A204.1 (cell line): ENCODE measurements at regions not wholly inside any gene's neighbourhood (a gene's known extent, or its start where the extent isn't known, plus 50 kb on each side); places are given as distances from the start of the nearest gene placed in this dataset.

Experiments
- FAIRE-seq: peaks from 2 replicates; lab custom pipeline; 2012; peaks lifted over from hg19 to GRCh38; lab: Jason Lieb, UNC

DNA sequence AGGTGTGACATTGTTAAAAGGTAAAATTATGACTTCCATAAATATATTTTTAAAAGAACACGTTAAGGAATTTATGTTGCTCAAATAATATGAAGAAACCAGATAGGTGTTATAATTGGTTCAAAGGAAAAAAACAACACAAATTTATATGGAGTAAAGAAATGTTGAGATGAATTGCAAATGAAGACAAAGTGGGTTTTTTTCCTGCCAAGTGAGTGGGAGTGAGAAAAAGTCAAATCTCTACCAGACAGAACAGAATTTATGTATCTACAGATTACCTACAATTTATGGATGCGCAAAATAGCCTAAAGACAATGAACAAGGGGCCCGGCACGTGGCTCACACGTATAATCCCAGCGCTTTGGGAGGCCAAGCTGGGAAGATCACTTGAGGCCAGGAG is 159.7 kb upstream of the SLC1A4 start:
- no peak for FAIRE-seq

DNA sequence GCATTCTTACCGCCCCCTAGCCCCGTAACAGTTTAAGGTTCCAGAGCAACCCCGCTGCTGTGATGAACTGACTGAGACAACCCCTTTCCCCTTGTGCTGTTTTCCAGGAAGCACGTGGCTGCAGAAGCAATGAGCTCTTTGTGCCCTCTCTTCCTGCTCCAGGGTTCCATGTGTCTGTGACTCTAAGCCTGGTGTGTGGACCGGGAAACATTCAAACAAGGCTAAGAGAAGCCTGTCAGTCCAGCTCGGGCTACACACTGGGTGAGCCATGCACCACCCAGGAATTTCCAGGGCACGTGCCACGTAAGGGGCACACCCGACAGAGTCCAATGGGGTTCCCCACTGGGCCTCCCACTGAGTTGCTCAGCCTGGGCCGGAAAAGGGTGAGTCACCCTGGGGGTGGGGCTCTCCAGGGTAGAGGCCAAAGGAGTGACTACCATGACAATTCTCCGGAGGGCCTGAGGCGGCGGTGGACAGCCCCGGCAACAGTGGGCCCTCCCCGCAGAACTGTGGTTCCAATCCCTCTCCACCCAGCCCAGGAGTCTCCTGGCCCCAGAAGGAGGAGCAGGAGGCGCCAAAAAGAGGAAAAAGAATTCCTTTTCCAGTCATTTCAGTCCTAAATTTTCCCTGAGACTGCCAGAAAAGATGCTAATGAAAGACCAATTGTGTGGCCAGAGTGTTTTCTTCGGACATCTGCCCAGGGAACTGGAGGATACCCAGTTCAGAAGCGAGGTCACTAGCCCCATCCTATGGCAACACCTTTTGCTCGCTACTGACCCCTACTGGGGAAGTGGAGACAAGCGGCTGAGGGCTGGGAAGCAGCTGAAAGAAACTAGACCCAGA is 157.8 kb upstream of the SLC1A4 start:
- no peak for FAIRE-seq

DNA sequence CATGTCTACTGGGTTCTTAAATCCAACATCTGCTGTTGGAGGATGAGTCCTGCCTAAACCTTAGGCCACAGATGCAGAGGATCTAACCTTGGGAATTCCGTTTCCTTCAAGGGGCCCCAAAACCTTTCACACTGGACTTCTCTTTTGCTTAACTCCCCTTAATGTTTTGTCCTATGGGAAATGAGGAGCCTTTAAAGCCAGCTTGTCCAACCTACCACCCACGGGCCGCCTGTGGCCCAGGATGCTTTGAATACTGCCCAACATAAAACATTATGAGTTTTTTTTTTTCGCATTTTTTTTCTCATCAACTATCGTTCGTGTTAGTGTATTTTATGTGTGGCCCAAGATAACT is 157.2 kb upstream of the SLC1A4 start:
- FAIRE-seq, result no peak

DNA sequence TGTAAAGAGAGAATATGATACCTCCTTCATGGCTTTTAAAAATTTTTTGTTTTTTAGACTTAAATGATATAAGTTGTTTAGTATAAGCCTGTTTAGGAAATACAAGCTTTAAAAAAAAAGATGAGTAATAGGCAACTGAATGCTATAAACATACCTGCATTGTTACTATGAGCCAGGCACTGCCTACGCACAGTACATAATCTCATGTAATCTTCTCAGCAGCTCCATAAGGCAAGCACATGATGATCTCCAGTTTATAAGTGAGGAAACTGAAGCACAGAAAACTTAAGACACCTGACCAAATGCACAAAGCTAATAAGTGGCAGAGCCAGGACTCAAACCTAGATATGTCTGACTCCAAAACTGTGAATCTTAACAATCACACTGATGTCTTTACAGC is 156.3 kb upstream of the SLC1A4 start:
- FAIRE-seq, result no peak

DNA sequence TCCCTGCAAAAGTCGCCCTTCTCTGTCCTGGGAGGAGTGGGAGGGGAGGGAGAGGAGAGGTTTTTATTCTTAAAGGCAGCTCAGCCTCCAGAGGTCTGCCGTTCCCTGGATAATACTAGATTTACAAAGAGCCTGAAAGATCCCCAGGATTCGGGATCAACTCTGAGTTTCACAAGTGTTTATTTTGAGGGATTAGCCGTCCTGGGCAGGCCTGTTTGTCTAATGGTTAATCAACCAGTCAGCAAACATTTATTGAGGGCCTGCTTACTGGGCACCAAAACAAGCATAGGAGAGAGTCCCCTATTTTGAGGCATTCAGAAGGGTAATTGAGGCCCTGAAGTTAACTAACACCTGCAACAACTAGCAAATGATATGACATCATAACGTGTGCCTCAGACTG is 152.6 kb upstream of the SLC1A4 start:
- no peak for FAIRE-seq

DNA sequence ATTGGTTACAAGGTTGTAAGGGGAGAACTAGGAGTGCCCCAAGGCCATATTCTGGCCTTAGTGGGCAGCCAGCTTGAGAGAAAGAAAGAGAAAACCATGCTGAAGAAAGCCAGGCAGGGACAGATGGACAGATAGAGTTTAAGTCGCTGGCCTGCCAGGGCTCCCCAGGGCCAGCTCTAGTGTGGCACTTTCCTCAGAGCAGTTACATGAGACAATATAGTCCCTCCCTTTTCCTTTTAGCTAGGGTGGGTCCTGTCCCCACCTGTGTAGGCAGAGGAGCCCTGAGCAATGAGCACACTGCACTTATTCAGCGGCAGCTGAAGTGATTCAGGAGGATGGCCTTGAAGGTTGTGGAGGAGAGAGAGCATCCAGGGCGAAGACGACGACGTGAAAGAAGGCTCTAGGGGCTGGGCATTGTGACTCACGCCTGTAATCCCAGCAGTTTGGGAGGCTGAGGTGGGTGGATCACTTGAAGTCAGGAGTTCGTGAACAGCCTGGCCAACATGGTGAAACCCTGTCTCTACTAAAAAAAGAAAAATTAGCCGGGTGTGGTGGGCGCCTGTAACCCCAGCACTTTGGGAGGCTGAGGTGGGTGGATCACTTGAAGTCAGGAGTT is 152.0 kb upstream of the SLC1A4 start:
- FAIRE-seq, result no peak

DNA sequence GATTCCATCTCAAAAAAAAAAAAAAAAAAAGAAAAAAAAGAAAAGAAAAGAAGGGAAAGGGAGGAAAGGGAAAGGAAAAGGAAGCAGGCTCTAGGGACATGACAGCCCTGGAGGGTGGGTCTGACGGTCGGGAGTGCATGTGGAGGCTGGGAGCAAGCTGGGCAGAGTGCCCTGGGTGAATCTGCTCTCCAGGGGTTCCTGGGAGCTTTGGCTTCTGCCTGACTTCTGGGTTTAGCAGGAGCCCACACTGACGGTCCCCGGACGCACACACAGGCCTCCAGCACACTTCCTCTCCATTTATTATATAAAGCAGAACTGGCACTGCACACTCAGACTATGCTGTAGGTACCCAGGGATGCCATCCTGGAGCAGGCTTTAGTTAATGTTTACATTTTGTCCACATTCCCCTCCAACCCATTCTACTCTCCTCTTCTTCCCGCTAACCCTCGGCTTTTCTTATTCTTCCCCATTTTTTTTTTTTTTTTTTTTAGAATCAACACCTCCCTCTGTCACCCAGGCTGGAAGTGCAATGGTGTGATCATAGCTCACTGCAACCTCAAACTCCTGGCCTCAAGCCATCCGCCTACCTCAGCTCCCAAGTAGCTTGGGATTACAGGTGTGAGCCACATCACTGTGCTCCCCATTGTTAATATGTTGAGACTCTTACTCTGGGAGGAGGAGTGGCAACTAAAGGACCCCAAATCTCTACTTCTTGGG is 151.1 kb upstream of the SLC1A4 start:
- FAIRE-seq, result no peak

DNA sequence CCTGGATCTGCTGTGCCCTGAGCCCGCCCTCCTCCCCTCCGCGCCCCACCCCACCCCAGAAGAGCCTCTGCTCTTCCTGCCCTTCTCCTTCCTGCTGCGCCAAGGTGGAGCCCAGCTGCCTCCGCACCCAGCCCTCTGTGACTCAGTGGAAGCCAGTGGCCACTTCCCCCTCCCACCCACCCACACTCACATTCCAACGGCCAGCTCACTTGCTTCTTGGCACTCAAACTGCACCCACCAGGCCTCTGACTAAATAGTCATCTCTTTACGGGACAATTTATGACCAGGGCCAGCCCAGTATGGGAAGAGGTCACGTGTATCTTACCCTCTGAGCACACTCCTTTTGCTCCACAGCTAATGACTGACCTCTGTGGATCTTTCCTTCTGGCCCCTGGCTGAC is 150.4 kb upstream of the SLC1A4 start:
- FAIRE-seq, result no peak

DNA sequence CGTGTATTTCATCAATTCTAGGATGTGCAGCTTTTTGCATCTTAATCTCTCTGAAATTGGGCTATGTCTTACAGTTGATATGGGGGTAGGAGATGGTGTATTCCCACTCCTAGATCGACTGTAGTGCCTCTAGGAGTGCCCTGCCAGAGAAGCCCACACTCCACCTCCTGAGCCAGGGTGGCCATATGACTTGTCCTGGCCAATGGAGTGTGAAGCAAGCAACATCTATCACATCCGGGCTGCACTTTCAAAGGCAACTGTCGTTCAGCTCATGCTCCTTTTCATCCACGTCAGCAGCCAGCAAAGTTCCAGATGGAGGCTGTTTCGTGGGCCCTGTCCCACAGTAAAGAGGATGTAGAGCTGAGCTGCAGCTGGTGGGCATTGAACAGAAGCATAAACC is 149.4 kb upstream of the SLC1A4 start:
- no peak for FAIRE-seq

DNA sequence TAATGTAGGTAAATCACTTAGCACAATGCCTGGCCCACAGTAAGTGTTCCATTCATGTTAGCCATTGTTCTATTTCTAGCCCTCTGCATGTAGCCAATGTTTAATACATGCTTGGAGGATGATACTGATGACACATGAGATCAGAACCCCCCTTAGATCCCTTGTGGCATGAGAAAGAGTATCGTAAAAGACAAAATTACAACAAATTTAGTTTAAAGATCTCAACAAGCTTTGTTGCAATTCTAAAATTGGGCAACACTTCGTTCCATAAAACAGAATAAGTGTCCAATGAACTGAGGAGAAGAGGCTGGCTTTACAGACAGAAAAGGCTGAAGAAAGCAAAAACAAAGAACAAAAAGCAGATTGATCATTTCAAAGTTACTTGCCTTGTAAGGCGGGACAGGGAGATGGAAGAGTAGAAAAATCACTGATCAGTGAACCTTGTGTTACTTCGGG is 148.7 kb upstream of the SLC1A4 start:
- no peak for FAIRE-seq

DNA sequence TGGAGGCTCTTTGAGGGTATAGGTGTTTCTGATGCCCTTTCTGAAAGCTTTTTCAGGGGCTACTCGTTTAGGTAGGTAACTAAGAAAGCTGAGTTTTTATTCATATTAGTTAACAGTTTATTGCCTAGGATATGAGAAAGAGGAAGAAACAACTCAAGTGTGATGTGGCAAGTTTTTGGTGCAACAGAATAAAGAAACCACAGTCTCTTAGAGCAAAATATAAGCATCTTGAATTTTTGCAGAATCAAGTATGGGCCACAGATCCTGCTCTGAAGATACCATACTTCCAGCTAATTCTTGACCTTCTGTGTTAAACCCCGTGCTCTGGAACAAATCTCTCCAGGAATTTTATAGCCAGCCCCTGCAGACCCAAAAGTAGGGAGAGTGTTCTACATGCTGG is 147.7 kb upstream of the SLC1A4 start:
- FAIRE-seq, result no peak

DNA sequence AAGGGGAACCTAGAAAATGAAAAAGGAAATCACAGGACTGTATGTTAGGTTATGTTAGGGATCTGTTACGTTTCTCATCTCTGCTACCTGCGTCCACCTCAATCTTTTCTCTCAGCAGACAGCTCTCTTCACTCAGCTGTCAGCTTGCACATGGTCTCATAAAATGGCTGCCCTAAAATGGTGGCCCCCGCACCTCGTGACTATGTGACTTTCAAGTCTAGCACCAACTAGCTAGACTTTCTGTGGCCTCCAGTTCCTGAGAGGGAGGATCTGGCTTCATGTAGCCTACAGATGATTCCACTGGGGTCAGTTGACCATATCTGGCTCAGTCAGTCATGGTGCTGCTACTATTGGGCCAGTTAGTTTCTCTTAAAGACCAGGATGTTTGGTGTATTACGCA is 147.2 kb upstream of the SLC1A4 start:
- no peak for FAIRE-seq

DNA sequence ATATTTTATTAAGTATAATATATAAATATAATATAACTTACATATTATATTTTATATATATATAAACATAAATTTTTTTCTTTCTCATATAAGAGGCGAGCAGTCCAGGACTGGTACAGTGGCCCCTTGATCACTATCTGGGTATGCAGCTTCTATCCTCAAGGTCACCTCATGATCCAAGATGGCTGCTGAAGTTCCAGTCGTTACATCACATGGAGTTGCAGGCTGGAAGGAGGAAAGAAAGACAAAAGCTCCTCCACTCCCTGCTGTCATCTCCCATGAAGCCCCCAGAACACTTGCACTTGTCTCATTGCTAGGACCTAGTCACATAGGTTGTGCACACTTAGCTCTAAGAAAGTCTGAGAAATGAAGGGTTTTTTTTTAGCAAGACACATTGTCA is 145.1 kb upstream of the SLC1A4 start:
- no peak for FAIRE-seq

DNA sequence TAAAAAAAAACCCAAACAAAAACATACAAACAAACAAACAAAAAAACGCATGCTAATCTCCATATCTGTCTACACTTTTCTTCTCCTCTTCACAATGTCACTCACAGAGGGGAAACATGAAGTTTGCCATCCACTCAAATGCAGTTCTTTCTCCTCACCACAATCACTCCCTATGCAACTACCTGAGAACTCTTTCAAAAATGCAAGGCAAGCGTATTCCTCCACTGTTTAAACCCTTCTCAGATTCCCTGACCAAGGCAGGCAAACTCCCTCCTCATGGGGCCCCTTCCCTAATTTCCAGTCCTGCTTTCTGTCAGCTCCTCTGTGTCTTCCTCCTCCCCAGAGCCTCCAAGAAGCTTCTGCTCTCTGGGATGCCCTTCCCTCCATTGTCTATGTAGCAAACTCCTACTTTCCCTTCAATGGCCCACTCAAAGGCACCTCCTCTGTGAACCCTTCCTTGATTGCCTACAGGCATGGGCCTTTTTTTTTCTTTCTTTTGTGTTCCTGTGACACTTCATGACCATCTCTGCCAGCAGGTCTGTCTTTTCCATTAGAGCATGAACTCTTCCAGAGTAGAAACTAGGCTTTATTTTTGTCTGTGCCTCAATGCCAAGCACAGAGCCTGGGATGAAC is 143.8 kb upstream of the SLC1A4 start:
- FAIRE-seq, result no peak

DNA sequence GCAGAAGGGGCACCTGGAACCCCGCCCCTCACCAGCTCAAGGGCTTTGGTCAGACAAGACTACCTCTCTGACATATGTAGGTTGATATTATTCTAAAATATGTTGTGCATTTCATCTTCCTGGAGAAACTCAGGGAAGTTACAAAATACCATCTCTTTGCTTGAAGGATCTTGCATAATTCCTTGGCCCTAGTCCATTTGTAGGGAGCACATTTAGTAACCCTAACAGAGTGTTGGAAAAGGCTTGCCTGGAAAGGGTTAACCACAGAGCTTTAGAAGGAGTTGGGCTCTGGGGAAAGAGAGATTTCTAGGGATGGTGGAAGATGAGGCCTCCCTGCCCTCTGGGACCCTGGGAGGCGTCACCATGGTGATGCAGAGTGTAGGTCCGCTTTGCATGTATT is 143.0 kb upstream of the SLC1A4 start:
- FAIRE-seq, result no peak

DNA sequence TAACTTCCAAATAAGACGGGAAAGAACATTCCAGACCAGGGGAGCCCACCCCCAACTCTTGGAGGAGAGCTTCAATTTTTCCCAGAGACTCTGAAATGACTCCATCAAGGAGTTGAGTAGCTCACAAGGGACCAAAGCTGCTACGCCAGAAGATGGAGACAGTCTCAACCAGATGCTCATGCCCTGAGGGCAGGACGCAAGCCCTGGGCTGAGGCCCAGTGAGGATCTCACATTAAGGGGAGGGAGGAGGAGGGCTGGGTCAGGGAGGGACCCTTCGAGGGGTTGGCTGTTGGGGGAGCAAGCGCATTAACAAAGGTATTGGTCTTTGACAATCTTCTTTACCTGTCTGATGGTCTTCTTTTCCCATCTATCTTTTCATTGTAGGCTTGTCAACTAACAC is 141.3 kb upstream of the SLC1A4 start:
- FAIRE-seq, result no peak

DNA sequence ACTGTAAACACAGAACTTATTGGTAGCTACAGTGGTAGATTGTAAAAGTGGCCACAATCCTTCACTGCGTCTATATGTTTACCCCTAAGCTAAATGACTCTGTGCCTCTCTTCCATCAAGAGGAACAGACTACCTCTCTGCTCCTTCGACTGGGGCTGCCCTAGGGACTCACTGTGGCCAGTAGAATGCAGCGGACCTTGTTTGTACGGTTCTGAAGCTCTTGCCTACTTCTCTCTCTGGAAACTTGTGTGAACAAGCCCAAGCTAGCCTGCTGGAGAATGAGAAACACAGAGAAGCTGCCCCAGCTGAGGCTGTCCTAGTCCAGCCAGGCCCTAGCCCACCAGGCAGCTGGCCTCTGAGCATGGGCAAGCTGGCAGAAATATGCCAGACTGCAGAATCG is 140.8 kb upstream of the SLC1A4 start:
- FAIRE-seq, result no peak

DNA sequence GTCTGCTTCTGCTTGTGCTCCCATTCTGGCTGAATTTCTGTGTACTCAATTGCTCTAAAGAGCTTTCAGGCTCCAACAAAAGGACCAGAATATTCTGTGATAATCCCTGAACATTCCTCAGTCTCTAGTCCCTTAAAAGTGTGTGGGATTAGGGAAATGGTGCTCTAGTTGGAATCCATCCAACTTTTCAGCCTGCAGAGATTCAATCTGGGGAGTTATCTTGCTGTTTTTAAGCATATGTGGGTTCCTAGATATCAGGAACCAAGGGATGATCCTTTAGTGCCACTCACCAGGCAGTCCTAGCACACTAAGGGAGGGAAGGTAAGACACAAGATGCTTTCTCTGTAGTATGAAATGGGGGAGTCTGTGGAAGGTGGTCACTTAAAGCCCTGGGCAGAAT is 140.3 kb upstream of the SLC1A4 start:
- no peak for FAIRE-seq

DNA sequence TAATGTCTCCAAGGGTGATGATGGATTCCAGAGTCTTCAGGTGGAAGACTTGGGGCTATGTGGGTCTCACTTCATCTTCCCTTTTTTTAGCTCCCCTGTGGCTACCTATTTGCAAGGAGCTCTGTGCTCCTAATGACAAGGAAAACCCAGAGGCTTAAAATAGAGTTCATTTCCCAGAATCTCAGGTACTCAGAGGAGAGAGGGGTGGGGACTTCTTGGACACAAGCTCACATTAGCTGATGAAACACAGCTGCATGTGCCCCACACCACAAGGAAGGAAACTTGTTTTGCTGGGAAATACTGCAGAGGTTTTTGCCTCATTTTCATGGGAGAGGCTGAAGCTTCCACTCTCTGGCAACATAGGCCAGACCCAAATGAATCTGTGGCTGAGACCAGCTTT is 138.6 kb upstream of the SLC1A4 start:
- no peak for FAIRE-seq

DNA sequence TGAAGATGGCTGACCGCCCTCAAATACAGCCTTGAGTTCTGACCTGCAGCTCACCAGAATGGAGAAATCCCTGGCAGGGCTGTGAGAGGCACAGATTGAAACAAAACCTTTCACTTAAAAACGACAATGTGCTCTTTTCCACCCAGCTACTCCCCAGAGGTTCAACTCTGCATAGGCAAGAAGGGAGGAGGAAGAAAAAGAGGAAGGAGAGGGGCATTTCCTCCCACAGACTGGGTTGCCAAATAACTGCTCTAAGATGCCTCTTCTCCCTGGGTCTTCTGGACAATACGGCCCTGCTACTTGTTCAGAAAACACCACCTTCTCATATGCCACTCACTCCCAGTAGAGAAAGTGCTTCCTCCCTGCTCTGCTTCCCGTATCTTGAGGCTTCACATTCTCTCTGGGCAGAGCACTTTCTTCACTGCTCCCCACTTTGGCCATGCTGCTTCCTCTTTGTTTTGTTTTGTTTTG is 136.4 kb upstream of the SLC1A4 start:
- no peak for FAIRE-seq

DNA sequence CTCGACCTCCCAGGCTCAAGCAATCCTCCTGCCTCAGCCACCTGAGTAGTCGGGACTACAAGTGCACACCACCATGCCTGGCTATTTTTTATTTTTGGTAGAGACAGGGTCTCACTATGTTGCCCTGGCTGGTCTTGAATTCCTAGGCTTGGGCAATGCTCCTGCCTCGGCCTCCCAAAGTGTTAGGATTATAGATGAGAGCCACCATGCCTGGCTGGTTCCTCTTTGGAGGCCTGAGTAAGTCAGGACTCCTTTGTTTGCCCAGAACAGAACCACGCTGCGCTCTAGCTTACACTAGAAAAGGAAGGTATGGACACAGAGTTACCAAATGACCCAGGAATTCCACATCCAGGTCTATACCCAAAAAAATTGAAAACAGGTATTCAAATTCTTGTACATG is 135.9 kb upstream of the SLC1A4 start:
- no peak for FAIRE-seq

DNA sequence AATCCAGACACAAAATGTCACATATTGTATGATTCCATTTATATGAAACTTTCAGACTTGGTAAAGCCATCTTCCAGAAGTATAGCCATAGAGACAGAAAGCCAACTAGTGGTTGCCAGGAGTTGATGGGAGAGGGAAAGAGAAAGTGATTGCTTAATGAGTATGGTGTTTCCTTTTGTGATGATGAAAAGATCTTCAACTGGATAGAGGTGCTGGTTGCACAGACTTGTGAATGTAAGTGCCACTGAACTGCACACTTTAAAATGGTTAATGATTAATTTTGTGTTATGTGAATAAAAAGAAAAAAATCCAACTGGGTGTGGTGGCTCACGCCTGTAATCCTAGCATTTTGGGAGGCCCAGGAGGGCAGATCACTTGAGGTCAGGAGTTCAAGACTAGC is 135.3 kb upstream of the SLC1A4 start:
- no peak for FAIRE-seq

DNA sequence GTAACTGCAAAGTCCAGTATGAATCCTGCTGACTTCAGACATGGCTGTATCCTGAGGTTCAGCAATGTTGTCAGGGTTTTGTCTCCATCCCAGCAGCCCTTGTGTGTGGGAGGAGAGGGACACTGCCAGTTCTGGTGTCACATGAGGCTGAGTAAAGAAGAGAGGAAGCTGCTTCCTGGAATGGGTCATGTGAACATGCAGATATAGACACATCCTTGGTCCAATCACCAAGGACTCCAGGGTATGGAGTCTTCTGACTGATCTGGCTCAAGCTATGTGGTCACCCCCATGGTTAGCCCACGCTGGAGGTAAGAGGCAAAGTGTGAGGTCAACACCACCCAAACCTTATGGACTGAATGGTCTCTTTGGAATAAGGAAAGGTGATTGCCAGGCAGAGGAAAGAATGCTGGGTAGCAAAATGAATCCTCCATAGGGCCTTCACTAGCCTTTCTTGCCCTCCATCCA is 134.4 kb upstream of the SLC1A4 start:
- FAIRE-seq, result no peak
